NCI-H345 treated with DMSO at 0.1 percent for 48 hours (cell line): ENCODE measurements at regions not wholly inside any gene's neighbourhood (a gene's known extent, or its start where the extent isn't known, plus 50 kb on each side); places are given as distances from the start of the nearest gene placed in this dataset.
"Not testable (repeated sequence)": the region's sequence is repeated elsewhere in the genome, so short reads cannot be mapped to it uniquely, and the experiment has no call there.

Source experiments
- DNase-seq: peaks from one replicate; lab custom pipeline; 2025; ENCODE audit not compliant: unreplicated experiment; lab: John Stamatoyannopoulos, UW

DNA sequence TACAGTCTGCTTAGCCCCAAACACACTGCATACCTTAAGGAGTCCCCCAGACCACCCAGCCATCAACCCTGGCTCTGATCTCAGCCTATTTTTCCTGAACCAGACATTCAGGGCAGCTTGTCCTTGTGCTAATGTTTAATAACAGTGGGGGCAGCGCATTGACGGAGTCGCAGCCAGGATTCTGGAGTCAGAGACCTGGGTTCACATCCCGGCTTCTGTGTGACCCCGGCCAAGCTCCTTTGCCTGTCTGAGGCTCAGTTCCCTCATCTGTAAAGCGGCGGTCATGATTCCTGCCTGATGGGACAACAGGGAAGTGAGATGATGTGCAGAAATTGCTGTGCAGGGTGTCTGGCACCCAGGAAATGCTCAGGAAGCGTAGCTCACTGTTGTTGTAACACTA, 63.1 kb downstream of the MATN1 start:
- no peak for DNase-seq

DNA sequence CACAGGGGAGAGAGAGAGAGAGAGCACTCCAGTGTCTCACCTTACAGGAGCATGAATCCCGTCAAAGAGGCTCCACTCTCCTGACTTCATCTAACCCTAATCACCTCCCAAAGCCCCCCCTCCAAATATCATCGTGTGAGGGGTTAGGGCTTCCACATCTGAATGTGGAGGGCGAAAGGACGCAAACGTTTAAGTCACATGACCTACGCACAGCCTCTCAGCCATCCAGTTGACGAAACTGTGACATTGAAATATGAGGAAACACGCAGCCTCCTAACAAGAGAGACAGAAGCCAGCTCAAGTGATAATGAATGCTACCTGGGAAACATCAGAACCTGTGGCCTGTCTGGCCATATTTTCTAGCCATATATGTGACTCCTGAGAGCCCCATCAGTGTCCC, 63.7 kb downstream of the MATN1 start:
- no peak for DNase-seq

DNA sequence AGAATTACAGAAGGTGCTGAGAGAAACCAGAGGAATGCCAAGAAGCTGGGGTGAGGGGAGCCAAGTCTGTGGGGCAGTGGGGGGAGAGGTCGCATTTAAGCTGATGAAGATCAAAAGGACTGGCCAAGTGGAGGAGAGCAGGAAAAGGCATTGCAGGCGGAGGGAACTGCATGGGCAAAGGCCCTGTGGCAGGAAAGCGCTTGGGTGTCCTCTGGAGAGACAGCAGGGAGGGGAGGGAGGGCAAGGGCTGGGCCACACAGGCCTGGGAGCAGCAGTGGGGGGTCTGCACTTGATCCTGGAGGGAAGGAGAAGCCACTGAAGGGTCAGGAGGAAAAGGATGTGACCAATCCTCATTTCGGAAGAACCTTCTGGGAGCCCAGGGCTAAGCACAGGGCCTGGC, 65.0 kb downstream of the MATN1 start:
- DNase-seq: not testable (repeated sequence)

DNA sequence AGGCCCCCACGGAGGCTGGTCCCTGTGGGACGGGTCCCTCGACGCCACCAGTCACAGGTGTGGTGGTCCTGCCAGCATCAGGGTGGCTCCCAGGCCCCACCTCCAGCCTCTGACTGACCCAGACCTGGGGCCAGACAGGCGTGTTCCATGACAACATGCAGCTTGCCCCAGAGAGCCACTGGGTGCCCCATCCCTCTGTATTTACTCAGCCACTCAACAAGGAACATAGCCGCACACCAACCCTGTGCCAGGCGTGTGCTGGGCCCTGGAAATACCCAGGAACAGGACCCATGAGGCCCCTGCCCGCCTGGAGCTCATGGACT, 65.4 kb downstream of the MATN1 start:
- DNase-seq: no peak

DNA sequence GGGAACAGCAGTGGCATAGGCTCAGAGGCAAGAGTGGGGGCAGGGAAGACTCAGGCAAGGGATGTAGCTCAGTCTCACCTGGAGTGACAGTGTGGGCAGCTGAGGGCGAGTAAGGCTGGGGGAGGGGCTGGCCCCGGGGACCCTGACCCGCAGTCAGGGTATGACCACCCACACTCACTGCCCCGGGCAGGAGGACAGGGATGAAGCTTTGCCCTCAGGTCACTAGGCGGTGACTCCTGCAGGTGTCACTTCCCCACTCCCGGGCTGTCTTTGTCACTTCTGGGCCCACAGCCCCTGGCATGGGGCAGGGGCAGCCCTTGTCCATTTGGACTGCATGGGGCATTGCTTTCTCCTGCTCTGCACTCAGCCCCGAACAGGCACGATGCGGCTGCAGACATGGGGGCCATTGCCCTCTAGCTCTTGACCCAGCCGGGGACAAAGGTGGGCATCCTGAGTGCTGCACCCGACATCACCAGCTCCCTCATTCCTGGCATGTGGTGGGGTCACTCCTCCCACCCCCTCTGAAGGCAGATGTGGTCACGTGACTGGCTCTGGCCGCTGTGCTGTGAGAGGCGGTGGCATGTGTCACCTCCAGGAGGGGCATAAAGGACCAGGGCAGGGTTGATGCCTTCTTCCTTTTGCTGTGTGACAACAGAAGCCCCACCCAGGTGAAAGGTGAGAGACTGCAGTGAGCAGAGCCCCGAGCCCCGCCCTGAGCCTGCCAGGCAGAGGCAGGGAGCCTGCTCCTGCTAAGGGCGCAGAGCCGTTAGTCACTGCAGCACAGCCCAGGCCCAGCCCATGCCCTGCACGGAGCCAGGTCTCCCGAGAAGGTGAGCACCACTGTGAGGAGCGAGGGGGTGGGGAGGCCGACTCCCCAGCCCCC, 66.0 kb downstream of the MATN1 start:
- DNase-seq: no peak

DNA sequence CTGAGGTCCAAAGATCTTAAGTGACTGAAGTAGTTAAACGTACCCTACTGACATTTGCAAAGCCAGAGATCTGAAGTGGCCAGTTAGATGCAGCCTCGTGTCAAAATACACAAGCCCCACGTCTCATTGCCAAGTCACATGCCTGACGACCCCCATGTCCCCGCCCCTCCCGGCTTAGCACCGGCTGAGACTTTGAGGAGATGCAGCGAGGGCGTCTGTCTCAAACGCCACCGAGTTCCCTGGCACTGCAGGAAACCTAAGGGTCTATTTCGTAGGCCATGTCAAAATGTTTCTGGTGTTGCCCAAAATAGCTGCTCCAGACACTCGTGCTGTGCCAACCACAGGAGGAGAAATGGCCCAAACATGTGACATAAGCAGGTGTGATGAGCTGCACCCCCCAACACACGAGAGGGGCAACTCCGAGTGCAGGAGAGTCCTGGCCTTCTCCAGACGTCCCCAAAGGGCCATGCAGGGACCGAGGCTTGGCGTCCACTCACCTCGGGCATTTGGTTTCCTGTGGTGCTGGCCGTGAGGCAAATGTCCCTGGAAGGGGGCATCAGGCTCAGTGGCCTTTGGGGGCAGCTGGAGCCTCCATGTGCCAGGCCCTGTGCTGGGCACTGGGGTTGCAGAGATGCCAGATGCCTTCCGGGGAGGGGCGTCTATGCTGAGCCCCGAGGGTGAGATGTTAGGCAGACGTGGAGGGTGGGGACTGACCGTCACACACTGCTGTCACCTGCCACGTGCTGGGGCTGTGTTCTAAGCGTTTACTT, 67.0 kb downstream of the MATN1 start:
- no peak for DNase-seq

DNA sequence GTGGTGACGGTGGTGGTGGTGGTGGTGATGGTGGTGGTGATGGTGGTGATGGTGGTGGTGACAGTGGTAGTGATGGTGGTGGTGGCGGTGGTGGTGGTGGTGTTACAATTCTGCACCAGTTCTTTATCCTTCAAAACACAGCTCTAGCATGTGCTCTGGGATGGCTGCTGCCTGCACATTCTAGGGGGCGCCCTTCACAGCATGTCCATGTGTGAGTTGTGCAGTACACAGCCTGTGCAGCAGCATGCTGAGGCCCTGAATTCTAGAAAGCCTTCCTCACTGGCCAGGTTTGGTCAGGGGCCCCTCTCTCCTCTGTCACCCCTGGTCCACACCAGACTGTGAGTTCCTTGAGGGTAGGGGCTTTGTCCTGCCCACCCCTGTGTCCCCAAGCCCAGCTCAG, 67.7 kb downstream of the MATN1 start:
- no peak for DNase-seq

DNA sequence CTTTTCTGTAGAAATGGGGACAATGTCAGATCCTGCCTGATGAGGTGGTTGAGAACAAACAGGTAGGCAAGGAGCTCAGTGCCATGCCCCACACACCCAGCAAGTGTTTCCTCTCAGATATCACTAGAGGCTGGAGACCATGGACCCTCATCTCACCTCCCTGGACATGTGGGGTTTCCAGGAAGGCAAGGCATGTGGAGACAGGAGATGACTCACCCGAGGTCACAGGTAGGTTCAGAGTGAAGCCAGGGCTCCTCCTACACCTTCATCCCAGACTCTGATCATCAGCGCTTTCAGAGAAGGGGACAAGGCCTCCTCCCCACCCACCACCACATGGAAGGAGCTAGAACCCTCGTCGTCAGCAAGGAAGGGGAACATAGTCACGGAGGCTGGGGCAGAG, 69.2 kb downstream of the MATN1 start:
- DNase-seq: no peak

DNA sequence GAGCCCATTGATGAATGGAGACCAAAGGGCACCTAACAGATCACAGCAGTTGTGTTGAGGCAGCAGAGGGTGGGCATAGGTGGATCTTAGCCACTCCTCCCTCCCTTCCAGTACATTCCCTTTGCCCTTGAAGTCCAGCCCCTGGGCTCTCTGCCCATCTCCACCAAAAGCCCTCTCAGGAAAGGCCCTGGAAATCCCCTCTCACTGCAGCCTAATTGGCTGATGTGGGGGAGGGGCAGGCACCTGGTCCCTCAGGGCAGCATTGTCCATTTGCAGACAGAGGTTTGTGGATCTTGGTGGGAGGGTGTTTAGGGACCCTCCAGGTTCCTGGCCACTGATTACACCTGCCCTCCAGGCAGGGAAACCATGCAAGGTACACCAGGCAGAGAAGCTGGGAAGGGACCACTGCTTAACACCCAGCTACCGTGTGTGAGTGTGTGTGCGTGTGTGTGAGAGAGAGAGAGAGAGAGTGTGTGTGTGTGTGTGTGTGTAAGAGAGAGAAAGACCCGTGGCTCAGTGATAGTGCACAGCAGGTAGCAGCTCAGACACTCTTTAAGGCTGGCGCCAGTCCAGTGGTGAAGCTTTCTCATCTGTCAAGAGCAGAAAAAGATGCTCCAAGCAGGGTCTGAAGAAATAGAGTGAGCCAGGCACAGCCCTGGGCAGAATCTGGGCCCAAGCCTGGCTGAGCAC, 71.1 kb downstream of the MATN1 start:
- peak; percentile 13 for DNase-seq

DNA sequence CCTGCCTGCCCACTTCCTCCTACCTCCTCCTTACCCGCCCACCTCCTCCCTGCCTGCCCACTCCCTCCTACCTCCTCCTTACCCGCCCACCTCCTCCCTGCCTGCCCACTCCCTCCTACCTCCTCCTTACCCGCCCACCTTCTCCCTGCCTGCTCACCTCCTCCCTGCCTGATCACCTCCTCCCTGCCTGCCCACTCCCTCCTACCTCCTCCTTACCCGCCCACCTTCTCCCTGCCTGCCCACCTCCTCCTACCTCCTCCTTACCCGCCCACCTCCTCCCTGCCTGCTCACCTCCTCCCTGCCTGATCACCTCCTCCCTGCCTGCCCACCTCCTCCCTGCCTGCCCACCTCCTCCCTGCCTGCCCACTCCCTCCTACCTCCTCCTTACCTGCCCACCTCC, 72.0 kb downstream of the MATN1 start:
- DNase-seq: not testable (repeated sequence)

DNA sequence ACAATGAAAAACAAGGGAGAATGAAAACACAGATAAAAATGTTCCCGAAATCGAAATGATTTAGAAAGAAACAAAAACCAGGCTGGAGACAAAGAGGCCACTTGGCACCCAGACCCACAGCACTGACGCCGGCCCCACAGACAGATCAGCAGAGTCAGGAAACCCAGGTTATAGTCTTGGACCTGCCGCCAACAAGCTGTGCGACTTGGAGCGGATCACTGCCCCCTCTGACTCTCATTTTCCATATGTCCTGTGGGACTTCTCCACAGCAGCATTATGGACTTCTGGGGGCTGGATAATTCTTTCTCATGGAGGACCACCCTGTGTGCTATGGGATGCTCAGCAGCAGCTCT, 72.4 kb downstream of the MATN1 start:
- no peak for DNase-seq

DNA sequence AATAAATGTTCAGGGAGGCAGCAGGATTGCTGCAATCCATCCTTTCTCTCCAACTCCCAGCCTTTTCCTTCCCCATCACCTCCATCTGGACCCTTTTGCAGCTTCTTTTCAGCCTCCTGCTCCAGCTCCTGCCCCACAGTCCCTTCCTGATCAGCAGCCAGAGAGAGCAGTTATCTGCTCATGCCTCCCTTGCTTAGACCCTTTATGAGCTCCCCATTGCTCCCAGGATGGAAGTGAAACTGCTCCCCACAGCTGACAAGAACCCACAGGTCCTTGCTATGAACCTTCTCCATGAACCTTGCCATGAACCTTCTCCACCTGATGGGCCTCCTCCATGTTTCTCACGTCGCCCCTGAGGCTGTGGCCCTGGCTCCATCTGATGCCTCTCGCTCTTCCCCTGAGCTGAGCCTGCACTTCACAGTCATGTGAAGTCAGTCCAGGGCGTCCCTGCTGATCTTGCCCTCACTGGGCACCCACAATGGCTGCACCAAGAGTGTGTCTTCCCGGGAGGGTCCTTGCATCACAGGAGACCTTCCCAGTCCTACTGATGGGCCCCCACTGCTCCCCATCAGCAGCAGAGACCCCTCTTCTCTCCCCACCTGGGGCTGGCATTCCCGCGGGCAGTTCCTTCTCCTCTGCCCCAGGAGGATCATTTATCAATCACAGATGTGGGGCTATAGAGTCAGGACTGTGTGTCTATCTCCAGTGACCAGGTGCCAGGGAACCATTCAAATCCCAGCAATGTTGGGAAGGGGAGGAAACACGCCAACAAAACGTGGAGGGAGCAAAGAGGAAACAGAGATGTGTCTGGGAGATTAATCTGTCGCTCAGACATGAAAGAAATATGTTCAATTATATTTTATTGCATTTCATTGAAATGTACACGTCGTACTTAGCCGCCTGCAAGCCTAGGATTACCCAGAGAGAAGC, 73.1 kb downstream of the MATN1 start:
- no peak for DNase-seq

DNA sequence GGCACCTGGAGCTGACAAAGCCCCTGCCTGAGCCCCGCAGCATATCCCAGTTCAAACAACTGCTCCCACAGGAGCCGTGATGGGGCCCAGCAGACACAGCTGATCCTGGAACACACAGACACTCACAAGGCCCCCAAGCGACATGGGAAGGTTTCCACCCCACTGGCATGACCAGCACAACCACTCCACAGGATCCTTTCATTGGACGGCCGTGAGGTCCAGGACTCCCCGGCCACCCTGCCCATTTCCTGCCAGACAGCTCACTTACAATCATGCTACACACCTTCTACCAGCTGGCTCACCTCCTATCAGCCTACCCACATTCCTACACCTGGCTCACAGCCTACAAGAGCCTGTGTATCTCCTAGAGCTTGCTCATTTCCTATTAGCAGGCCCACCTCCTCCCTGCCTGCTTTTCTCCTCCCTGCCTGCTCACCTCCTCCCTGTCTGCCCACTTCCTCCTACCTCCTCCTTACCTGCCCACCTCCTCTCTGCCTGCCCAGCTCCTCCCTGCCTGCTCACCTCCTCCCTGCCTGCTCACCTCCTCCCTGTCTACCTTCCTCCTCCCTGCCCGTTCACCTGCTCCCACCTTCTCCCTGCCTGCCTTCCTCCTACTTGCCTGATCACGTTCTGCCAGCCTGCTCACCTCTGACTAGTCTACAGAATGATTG, 73.9 kb downstream of the MATN1 start:
- no peak for DNase-seq

DNA sequence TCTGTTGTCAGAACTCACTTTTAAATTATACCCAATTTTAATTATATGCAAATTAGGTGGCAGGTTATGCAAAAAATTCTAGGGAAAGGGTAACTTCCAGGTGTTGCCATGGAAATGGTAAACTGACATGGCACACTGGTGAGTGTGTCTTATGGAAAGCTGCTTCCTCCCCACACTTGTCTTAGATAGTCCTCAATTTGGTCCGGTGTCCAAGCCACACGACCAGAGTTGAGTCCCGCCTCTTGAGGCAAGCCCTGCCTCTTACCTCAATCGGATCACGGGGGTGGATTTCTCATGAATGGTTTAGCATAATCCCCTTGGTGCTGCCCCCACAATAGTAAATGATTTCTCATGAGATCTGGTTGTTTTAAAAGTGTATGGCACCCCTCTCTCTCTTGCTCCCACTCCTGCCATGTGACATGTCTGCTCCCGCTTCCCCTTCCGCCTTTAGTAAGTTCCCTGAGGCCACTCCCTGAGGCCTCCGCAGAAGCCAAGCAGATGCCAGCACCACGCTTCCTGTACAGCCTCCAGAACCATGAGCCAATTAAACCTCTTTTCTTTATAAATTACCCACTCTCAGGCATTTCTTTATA, 74.9 kb downstream of the MATN1 start:
- no peak for DNase-seq

DNA sequence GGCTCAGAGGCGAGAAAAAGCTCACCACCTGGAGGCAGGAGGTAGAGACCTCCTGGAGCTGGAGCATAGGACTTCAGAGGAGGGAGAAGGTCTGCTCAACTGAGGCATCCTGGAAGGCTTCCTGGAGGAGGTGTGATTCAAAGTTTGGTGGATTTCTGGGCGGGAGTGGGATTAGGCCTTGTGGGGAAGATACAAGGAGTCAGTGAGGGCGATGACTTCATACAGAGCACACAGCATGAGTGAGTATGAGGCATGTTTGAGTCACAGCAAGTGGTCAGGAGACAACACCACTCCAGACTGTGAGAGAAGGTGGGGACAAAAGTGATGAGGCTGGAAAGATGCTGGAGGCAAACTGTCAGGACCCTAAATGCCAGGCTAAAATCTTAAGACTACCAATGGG, 77.6 kb downstream of the MATN1 start:
- no peak for DNase-seq

DNA sequence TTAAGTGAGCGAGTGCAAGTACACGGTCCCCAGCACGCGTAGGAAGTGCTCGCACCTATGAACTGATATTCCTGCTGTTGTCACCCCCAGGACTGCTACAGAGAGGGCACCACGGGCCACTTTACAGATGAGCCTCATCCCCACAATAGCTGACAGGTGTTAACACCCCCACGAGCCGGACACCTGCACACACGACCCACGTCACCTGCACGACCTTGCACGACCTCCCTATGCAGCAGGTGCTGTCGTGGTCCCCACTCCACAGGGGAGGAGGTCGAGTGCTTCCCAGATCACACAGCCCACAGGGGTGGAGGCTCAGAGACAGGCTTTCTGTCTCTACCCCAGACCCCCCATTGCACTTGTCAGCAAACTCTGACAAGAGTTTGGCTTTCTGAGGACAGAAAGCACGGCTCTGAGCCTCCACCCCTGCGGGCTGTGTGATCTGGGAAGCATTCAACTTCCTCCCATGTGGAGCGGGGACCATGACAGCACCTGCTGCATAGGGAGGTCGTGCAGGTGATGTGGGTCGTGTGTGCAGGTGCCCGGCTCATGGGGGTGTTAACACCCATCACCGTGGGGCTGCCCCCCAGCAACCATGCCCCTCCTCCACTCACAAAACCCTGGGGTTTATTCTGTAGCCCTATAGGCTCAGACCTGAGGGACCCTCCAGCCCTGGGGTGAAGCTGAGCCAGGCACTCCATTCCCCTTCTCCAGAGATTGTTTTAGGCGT, 80.8 kb downstream of the MATN1 start:
- no peak for DNase-seq

DNA sequence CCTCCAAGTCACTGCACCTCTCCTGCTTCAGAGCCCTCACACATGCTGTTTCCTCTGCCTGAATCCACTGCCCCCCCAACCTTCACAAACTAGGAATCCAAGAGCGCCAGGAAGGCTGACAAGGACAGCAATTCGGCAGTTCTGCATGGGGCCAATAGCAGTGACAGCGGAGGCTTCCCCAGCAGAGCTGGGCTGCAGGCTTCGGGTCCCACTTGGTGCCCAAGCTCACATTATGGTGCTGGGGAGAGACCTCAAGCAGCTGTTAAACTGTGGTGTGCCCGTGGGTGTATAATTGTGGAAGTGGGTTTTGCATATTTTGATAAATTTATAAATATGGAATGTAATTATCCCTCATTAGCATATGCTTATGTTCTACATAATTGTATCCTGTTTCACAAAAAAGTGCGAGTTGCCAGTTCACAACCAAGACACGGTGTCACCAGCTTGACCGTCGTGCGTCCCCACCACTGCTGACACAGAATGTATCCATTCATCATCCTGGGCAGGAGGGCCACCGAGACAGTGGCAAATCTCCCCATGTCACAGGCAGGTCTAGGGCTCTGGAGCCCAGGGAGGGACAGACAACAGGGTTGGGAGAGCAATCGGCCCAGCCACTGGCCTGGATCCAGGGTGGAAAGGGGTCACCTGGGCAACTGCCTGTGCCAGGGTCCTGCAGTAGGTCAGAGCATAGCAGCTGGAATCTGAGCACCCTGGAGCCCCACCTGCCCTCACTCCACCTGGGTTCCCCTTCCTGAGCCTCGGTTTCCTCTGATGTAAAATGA, 81.6 kb downstream of the MATN1 start:
- DNase-seq: no peak

DNA sequence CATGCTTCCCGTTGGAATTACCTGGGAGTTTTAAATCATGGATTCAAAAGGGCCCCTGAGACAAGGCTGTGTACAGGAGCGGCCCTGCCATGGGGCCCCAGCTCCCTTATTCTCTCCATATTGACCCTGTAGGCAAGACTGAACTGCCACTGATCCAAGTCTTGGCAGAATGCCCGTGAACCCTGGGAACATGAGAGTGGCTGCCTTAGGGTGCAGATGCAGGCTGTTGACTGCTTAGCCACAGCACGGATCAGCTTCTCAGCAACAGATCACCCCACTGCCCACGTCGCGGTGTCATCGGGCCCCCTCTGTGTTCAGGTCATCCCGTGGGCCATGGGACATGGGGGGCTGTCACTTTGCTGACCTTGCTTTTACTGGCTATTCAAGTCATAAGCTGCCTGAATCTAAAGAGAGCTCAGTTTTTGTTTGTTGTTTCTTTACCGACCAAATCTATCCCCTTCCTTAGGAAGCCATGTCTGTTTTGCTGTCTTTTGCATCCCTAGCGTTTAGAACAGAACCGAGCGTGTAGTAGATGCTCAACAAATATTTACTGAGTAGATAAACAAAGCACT, 83.4 kb downstream of the MATN1 start:
- DNase-seq: peak; percentile 26
